Liver (tissue), 3 donors: ENCODE measurements at regions not wholly inside any gene's neighbourhood (a gene's known extent, or its start where the extent isn't known, plus 50 kb on each side); places are given as distances from the start of the nearest gene placed in this dataset.

Experiments used
- CTCF ChIP-seq: fragments of 150-350 bp; IDR thresholded peaks from 2 replicates; pipeline ENCODE4 v1.5.1; 2017; ENCODE audit warnings: improper control_type of control experiment, low read depth, low read length; ENCODE audit not compliant: missing input control
- SP1 ChIP-seq: IDR thresholded peaks from 2 replicates; pipeline ENCODE4 v1.6.1; 2018; ENCODE audit warnings: antibody characterized with exemption, mild to moderate bottlenecking
- TAF1 ChIP-seq: conservative IDR thresholded peaks from 2 replicates; pipeline ENCODE4 v1.6.1; 2016; ENCODE audit warnings: antibody characterized with exemption, mild to moderate bottlenecking
- donor health status: healthy.
- donor health status: healthy.

DNA sequence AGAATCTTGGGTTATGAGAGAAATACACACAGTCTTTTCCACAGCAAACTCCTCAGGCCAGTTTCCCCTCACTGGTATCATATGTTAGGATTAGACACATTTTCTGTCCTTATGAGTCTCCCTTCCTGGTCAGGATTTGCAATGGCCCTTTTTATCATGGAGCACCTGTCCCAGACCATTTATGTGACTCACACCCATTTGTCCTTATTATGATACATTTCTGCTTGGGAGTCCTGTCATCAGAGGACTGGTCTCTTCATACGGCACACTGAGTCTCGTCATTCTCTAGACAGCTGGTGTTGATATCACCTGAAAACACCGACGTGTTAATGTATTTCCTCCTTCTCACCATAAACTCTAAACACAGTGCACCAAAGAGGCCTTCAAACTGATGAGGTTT lies 105.0 kb upstream of the SYT6 start:
- no peak for TF ChIP-seq CTCF
- no peak for TF ChIP-seq SP1
- no peak for TF ChIP-seq TAF1
